GM18870 (cell line): ENCODE measurements at regions not wholly inside any gene's neighbourhood (a gene's known extent, or its start where the extent isn't known, plus 50 kb on each side); places are given as distances from the start of the nearest gene placed in this dataset.
"Not testable (repeated sequence)": the region's sequence is repeated elsewhere in the genome, so short reads cannot be mapped to it uniquely, and the experiment has no call there.

ENCODE experiments used
- ATAC-seq: cut with Tn5 transposase; IDR thresholded peaks from one replicate; pipeline ENCODE4 v1.9.1; 2021; ENCODE audit warnings: moderate library complexity; ENCODE audit not compliant: unreplicated experiment

- ATAC-seq, result no peak
These were observed 619.5 kb upstream of the SEMA3D start for GRCh38 chr7:85806321-85806720.

GRCh38 chr7:85805656-85806055 lies 618.8 kb upstream of the SEMA3D start:
- no peak for ATAC-seq

GRCh38 chr7:85805249-85805648 lies 618.4 kb upstream of the SEMA3D start:
- no peak for ATAC-seq

DNA sequence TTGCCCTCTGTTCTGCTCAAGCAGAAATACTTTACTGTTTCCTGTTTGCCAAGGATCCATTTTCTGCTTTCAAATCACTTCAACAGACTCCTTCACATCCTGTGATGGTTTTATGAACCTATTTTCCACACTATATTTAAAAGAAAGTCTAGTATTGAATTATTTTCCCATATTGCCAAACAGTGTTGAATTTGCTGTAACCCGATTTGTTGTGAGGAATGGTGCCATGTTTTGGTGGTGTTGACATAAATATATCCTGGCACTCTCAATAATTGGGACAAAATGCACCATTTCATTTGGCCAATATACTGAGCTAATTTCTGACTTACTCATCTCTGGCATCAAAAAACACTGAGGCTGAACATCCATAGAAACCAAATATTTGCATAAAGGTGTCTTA lies 615.4 kb upstream of the SEMA3D start:
- ATAC-seq, result no peak

- ATAC-seq, result no peak
These were observed 610.1 kb upstream of the SEMA3D start for GRCh38 chr7:85796956-85797355.

- ATAC-seq, result not testable (repeated sequence)
These were observed 604.2 kb upstream of the SEMA3D start for GRCh38 chr7:85791098-85791497.

DNA sequence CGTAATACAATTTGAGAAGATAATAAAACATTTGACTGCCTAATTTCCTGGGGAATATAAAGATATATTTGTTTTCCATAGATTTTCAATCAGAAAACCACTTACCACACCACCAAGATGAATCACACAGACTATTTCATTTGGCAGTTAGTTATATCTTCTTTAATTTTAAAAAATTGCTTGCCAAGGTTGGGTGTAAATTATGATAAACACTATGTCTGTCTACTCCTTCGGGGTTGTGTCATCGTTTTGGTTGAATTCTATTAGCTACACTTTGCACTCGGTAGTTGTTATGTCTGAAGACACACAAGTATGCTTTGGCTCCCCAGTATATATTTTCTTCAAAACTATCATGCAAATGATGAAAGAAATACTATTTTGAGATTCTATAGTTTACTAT lies 594.8 kb upstream of the SEMA3D start:
- no peak for ATAC-seq

DNA sequence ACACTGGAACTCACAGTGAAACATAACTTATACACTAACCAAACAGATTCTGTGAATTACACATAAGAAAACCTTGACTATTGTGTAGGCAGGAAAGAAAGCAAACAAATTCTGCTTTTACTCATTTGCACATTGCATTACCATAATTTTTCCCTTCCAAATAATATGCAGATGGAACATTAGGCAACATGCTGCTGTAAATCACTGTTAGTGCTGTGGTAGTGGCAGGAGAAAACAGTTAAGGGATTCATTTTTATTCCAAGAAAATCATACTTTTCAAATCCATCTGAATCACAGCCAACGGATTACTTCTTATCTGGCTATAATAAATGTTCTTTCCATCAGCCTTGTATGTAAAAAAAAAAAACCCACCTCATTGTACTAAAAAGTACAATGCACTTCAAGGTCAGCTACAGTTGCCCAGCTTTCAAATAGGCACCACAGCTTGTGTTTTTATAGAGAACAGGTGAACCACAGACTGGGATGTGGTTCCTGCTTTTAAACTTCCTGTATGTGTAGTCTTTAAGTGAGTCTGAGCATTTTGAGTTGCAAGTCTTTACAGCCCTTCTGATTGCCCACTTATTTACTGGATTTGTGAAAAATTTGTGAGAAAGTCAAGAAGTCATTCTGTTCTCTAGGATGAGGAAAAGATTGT lies 590.0 kb upstream of the SEMA3D start:
- no peak for ATAC-seq

GRCh38 chr7:85775431-85775830 lies 588.6 kb upstream of the SEMA3D start:
- ATAC-seq, result no peak

GRCh38 chr7:85774986-85775385 lies 588.1 kb upstream of the SEMA3D start:
- no peak for ATAC-seq

DNA sequence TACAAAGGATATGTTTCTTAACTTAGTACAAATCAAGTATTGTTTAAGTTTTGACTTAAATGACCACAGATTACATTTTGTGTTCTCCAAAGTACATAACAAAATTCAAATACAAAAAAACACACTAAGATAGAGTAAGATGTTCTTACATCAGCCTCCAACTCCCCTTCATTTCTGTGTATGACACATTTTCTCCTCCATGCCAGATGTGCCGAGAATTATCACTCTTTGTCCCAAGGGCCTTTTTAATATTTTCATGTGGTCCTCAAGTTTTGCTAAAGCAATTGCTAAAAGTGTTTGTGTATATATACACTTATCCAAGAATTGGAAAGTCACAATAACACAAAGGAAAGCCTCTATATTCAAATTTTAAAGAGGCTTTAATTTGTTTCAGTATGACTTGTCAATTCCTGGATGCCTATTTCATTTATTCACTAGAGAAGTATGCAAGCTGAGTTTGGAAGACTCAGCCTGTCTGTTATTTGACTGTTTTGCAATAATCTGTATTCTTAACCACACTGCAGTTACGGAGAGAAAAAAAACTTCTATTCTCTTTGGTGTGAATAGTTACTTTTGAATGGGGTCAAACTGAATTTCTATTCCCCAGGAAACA lies 586.4 kb upstream of the SEMA3D start:
- no peak for ATAC-seq

- no peak for ATAC-seq
These were observed 584.7 kb upstream of the SEMA3D start for GRCh38 chr7:85771516-85771915.

DNA sequence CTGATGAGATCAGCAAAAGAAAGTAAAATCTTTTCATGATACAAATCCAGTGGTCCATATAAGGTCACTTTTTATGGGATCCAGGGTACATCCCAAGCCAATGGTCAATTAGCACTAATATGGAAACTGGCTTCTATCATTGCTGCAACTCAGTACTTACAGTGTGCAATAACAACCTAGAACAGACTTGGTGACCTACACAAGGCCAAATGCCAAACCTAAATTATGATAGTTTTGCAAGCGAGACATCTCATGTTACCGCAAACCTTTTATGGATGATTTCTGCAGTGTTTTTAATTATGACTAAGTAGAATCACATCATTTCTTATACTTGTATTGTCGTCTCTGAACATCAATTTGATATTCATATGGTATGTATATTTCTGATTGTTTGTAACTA lies 583.5 kb upstream of the SEMA3D start:
- ATAC-seq, result no peak

- no peak for ATAC-seq
These were observed 578.9 kb upstream of the SEMA3D start for GRCh38 chr7:85765698-85766298.

- ATAC-seq, result no peak
These were observed 577.2 kb upstream of the SEMA3D start for GRCh38 chr7:85764034-85764433.

DNA sequence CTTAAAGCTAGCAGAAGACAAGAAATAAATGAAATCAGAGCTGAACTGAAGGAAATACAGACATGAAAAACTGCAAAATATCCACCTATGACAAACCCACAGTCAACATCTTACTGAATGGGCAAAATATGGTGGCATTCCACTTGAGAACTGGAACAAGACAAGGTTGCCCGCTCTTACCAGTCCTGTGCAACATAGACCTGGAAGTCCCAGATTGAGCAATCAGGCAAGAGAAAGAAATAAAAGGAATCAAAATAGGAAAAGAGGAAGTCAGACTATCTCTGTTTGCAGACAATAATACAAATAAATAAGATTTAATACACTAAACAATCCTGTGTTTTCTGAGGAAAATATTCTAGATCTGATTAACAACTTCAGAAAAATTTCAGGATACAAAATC lies 570.5 kb upstream of the SEMA3D start:
- ATAC-seq, result no peak

DNA sequence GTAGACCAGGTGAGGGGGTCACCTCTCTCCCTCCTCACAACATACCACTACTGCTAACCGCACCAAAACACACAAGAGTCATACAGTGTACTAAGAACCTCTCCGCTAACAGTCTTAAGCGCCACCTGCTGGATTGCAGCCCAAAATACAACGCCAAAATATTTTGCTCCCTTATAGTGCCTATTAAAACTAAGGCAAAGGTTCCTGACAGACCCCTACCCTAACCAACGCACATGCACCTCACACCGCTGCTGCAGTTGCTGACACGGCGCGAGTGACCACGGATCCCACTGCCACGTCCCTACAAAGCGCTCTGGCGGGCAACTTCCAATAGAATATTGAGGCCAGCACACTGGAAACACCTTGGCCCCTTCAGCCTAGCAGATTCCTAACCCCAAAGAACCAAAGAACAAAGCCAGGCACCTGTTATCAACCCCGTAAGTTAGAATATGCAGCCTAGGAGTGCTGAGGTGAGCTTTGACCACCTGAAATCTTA lies 563.6 kb upstream of the SEMA3D start:
- peak; percentile 96 for ATAC-seq

DNA sequence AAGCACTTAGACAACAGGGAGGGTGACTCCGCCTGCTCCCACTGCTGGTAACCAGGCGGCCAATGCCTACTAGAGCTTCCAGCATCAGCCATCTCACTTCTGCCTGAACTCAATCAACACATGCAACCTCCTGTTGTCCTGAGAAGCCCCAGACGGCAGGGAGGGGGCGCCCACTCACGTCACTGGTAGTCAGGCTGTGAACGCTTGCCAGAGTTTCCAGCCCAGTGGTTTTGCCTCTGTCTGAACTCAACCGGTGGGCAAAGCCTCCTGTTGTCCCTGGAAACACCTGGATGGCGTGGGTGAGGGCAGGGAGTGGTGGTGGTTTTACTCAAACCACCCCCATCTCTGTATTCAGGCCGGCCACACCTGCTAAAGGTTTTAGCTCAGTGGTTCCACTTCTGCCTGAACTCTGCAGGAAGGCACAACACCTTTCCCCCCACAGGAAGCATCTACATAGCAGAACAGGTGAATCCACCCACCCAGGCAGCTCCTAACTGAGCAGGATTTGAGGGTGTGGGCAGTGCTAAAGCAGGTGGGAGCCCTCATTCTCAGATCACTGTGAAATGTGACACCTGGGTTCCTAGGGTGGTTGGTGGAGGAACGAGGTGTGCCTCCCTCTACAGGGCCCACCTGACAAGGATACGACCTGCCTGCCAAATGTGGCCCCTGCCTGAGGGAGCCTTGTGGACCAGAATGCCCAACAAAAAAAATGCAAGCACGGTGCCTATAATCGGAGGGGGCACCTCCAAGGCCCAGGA lies 563.0 kb upstream of the SEMA3D start:
- ATAC-seq, result peak; percentile 45

DNA sequence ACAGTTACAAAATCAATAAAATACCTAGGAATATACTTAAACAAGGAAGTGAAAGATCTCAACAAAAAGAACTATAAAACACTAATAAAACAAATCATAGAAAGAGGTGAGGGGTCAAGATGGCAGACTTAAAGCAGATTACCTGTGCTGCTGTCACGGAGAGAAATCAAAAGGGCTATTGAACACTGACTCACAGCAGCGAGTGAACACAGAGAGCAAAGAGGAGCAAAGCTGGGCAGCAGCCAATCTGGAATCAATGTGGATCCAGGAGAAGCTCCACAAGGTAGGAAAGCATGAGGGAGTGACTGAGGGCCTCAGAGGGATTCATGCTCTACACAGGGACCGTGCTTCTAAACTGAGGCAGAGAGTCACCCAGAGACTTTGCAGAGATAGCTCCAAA lies 562.0 kb upstream of the SEMA3D start:
- ATAC-seq, result no peak

- no peak for ATAC-seq
These were observed 550.6 kb upstream of the SEMA3D start for GRCh38 chr7:85737426-85737825.

DNA sequence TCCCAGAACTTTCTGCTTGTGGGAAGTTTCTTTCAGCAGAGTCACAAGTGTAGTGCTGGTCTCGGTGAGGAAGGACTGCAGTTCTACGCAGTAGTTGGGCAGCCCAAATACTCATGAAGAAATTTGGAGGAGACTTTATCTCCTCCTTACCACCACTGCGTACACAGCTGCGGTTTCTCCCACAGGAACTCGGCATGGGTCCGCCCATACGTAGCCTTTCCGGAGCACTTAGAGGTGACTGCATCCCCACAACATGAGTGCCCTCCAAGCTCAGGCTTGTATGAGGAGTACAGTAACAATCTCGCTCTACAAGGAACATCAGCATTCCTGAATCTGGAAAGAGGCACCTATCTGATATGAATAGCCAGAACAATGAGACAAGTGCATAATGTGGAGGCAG lies 549.2 kb upstream of the SEMA3D start:
- ATAC-seq, result no peak

DNA sequence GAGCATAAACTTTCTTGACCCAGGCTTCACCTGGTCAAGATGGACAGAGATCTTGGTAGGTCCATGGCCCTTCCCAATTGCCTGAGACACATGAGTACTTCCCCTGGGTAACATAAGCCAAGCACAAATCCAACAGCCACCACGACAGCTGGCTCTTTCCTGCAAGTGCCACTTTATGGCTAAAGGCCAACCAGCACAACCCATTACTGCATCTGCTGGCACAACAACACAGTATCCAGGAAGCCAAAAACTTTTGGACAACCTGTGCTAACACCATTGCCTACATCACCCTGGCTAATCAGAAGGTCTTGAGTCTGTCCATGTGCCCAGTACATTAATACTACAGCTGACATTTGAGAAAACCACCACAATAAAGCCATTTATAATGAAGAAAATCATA lies 548.0 kb upstream of the SEMA3D start:
- ATAC-seq, result no peak
